ENCODE measurements at regions not wholly inside any gene's neighbourhood (a gene's known extent, or its start where the extent isn't known, plus 50 kb on each side); places are given as distances from the start of the nearest gene placed in this dataset.
A peak's percentile ranks its signal among the peaks of the same experiment; 100 is the strongest.

DNA sequence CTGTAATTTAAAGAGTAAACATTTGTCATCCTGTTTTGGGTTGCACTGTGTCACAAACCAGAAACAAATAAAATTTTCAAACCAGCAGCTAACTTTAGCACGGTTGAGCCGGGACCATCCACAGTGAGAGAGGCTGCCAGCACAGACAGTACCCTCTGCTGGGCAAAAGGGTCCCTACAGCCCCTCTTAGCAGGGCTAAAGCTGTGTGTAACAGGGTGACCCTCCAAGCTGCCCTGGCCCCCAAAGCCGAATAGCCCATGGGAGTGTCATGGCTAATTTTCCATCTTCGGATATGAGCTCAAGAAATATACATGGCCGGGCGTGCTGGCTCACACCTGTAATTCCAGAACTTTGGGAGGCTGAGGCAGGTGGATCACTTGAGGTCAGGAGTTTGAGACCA lies 157.1 kb upstream of the GRIN2B start:
- peak in 1 of 2 experiments; percentile 5 for DNase-seq (ENCODE audit: low read depth in 1 of 2, low spot score in 1 of 2)
- no peaks in the 10 kb centered on the region for H3K4me1 ChIP-seq
- FAIRE-seq: no peak
- H3K9me3 ChIP-seq: 0 out of 3 replicates have a peak, but pooled peaks cover 2% of the 10 kb centered on the region
- TF ChIP-seq RAD21 (conservative IDR thresholded peaks at IDR 0.05 in 1 of 2, IDR thresholded peaks at IDR 0.05 in 1 of 2): peak in 1 of 2 experiments; percentile 32; a peak in 1 of 5 replicates
- TF ChIP-seq CBX2 (IDR thresholded peaks at IDR 0.05; ENCODE audit: borderline replicate concordance, low read depth): no peak
- TF ChIP-seq MAZ (IDR thresholded peaks at IDR 0.05; ENCODE audit: borderline replicate concordance, low read depth, low read length): no peak
- CTCF ChIA-PET: interaction anchor here (0.6 to 2.1 kb wide), 7 partner anchors 9 to 396 kb away, joined by 3 to 5 read pairs (median 3); no protein-coding TSS in a partner anchor
- H3K27ac ChIP-seq: no peak overlapping the region
- WGBS (ENCODE audit: missing lambda C conversion rate): 51% methylated on average over 6 of the region's 6 CpGs
- no peak overlapping the region for H3K4me3 ChIP-seq
- POLR2A ChIA-PET: no interaction called here
- H3K4me2 ChIP-seq: no peak overlapping the region
- peak; percentile 71 to 93; a peak in 5 of 6 replicates for ATAC-seq

- FAIRE-seq (no peak), DNase-seq (ENCODE audit: low read depth in 1 of 2, low spot score in 1 of 2) (no peak), ATAC-seq (no peak)
- ChIA-PET POLR2A (no interaction called here), CTCF (interaction anchor here (0.7 kb wide), 1 partner anchor 101 kb away, joined by 3 read pairs; no protein-coding TSS in a partner anchor)
- Histone ChIP-seq H3K4me2 (no peak overlapping the region), H3K4me1 (no peaks in the 10 kb centered on the region), H3K4me3 (no peak overlapping the region), H3K27ac (no peak overlapping the region), H3K9me3 (no peaks in the 10 kb centered on the region)
- 38% methylated on average over 6 of the region's 6 CpGs for WGBS (ENCODE audit: missing lambda C conversion rate)
- no peak for TF ChIP-seq RNF2 (IDR thresholded peaks at IDR 0.05; ENCODE audit: borderline replicate concordance, low read depth)
- TF ChIP-seq CBX8 (IDR thresholded peaks at IDR 0.05): no peak
- TF ChIP-seq, protein P1, sequence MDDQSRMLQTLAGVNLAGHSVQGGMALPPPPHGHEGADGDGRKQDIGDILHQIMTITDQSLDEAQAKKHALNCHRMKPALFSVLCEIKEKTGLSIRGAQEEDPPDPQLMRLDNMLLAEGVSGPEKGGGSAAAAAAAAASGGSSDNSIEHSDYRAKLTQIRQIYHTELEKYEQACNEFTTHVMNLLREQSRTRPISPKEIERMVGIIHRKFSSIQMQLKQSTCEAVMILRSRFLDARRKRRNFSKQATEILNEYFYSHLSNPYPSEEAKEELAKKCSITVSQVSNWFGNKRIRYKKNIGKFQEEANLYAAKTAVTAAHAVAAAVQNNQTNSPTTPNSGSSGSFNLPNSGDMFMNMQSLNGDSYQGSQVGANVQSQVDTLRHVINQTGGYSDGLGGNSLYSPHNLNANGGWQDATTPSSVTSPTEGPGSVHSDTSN (IDR thresholded peaks at IDR 0.05): no peak
- TF ChIP-seq RCOR1 (IDR thresholded peaks at IDR 0.05; ENCODE audit: low read depth, low read length): no peak
- TF ChIP-seq, protein P2, sequence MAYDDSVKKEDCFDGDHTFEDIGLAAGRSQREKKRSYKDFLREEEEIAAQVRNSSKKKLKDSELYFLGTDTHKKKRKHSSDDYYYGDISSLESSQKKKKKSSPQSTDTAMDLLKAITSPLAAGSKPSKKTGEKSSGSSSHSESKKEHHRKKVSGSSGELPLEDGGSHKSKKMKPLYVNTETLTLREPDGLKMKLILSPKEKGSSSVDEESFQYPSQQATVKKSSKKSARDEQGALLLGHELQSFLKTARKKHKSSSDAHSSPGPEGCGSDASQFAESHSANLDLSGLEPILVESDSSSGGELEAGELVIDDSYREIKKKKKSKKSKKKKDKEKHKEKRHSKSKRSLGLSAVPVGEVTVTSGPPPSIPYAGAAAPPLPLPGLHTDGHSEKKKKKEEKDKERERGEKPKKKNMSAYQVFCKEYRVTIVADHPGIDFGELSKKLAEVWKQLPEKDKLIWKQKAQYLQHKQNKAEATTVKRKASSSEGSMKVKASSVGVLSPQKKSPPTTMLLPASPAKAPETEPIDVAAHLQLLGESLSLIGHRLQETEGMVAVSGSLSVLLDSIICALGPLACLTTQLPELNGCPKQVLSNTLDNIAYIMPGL (CRISPR knock-in tag; IDR thresholded peaks at IDR 0.05; ENCODE audit: borderline replicate concordance): no peak
- no peak for TF ChIP-seq NPAS2 (CRISPR knock-in tag; IDR thresholded peaks at IDR 0.05; ENCODE audit: borderline replicate concordance)
- TF ChIP-seq HOXA7 (CRISPR knock-in tag; IDR thresholded peaks at IDR 0.05): no peak
- TF ChIP-seq, protein P3, sequence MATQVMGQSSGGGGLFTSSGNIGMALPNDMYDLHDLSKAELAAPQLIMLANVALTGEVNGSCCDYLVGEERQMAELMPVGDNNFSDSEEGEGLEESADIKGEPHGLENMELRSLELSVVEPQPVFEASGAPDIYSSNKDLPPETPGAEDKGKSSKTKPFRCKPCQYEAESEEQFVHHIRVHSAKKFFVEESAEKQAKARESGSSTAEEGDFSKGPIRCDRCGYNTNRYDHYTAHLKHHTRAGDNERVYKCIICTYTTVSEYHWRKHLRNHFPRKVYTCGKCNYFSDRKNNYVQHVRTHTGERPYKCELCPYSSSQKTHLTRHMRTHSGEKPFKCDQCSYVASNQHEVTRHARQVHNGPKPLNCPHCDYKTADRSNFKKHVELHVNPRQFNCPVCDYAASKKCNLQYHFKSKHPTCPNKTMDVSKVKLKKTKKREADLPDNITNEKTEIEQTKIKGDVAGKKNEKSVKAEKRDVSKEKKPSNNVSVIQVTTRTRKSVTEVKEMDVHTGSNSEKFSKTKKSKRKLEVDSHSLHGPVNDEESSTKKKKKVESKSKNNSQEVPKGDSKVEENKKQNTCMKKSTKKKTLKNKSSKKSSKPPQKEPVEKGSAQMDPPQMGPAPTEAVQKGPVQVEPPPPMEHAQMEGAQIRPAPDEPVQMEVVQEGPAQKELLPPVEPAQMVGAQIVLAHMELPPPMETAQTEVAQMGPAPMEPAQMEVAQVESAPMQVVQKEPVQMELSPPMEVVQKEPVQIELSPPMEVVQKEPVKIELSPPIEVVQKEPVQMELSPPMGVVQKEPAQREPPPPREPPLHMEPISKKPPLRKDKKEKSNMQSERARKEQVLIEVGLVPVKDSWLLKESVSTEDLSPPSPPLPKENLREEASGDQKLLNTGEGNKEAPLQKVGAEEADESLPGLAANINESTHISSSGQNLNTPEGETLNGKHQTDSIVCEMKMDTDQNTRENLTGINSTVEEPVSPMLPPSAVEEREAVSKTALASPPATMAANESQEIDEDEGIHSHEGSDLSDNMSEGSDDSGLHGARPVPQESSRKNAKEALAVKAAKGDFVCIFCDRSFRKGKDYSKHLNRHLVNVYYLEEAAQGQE (IDR thresholded peaks at IDR 0.05): no peak
- no peak for TF ChIP-seq POLR2A (IDR thresholded peaks at IDR 0.05; ENCODE audit: low read length)
- TF ChIP-seq, protein P4, sequence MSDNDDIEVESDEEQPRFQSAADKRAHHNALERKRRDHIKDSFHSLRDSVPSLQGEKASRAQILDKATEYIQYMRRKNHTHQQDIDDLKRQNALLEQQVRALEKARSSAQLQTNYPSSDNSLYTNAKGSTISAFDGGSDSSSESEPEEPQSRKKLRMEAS (IDR thresholded peaks at IDR 0.05): no peak
- TF ChIP-seq RFX5 (IDR thresholded peaks at IDR 0.05): no peak
- no peak for TF ChIP-seq ZC3H11A (IDR thresholded peaks at IDR 0.05)
- no peak for TF ChIP-seq GATA3 (IDR thresholded peaks at IDR 0.05; ENCODE audit: borderline replicate concordance)
- TF ChIP-seq EHMT2 (IDR thresholded peaks at IDR 0.05; ENCODE audit: low read depth): no peak
- TF ChIP-seq KDM5A (IDR thresholded peaks at IDR 0.05): no peak
- TF ChIP-seq NFE2L2 (conservative IDR thresholded peaks at IDR 0.05; ENCODE audit: low read length): no peak
- no peak for TF ChIP-seq CEBPB (IDR thresholded peaks at IDR 0.05)
- TF ChIP-seq NR3C1 (IDR thresholded peaks at IDR 0.05): no peak
- TF ChIP-seq ELK1 (IDR thresholded peaks at IDR 0.05; ENCODE audit: low read depth, low read length): no peak
- no peak for TF ChIP-seq EP300 (IDR thresholded peaks at IDR 0.05)
Measured at GRCh38 chr12:14148489-14149270, 167.3 kb upstream of the GRIN2B start.
